ENCODE measurements at regions not wholly inside any gene's neighbourhood (a gene's known extent, or its start where the extent isn't known, plus 50 kb on each side); places are given as distances from the start of the nearest gene placed in this dataset.

GRCh38 chr17:72446525-72447250, 325.9 kb downstream of the SOX9 start:
- Histone ChIP-seq H3K27ac (peak overlapping the region; percentile 85 to 90), H3K4me2 (peak overlapping the region; percentile 81), H3K4me3 (peak overlapping the region; percentile 10; the same call in 2 of the 3 replicates), H3K4me1 (peaks cover 70% of the 10 kb centered on the region), H3K9me3 (no peaks in the 10 kb centered on the region)
- peak; percentile 96 for FAIRE-seq
- 2% methylated on average over 17 of the region's 17 CpGs for WGBS (ENCODE audit: missing lambda C conversion rate)
- POLR2A ChIA-PET: interaction anchor here (1.6 kb wide), 1 partner anchor 326 kb away, joined by 4 read pairs; the partner anchor contains the start of gene SOX9
- CTCF ChIA-PET: interaction anchor here (0.8 to 1.9 kb wide), 3 partner anchors 18 to 1680 kb away, joined by 3 to 6 read pairs (median 4); no protein-coding TSS in a partner anchor
- peak; percentile 83 to 98 for DNase-seq (ENCODE audit: low read depth in 1 of 2, low spot score in 1 of 2)
- ATAC-seq: peak; percentile 81 to 87
- TF ChIP-seq CBX2 (IDR thresholded peaks at IDR 0.05; ENCODE audit: borderline replicate concordance, low read depth) (no peak), NPAS2 (CRISPR knock-in tag; IDR thresholded peaks at IDR 0.05; ENCODE audit: borderline replicate concordance) (no peak), FOXS1 (CRISPR knock-in tag; IDR thresholded peaks at IDR 0.05) (peak; percentile 7; the same call in 1 of the 2 replicates), NFE2L2 (conservative IDR thresholded peaks at IDR 0.05; ENCODE audit: low read length) (no peak), RCOR1 (IDR thresholded peaks at IDR 0.05; ENCODE audit: low read depth, low read length) (no peak), HDAC2 (IDR thresholded peaks at IDR 0.05) (no peak), MYC (IDR thresholded peaks at IDR 0.05; ENCODE audit: borderline replicate concordance, low read length) (peak; percentile 69; the same call in 1 of the 2 replicates), SREBF2 (IDR thresholded peaks at IDR 0.05) (no peak), TP53 (CRISPR knock-in tag; IDR thresholded peaks at IDR 0.05) (0 out of 2 replicates have a peak, but pooled peaks have one; percentile 26), FOSL2 (IDR thresholded peaks at IDR 0.05) (no peak), FOSL2 (CRISPR knock-in tag; IDR thresholded peaks at IDR 0.05) (peak; percentile 28; the same call in 1 of the 2 replicates), CHD4 (IDR thresholded peaks at IDR 0.05; ENCODE audit: borderline replicate concordance) (no peak), EHMT2 (IDR thresholded peaks at IDR 0.05; ENCODE audit: low read depth) (no peak), ATOH8 (CRISPR knock-in tag; IDR thresholded peaks at IDR 0.05; ENCODE audit: low read depth) (no peak), CTCF (IDR thresholded peaks at IDR 0.05) (no peak), POLR2A (IDR thresholded peaks at IDR 0.05; ENCODE audit: low read length) (no peak), RAD21 (conservative IDR thresholded peaks at IDR 0.05 in 1 of 2, IDR thresholded peaks at IDR 0.05 in 1 of 2) (peak; percentile 3 to 51; a peak in 4 of 5 replicates), BHLHE40 (IDR thresholded peaks at IDR 0.05; ENCODE audit: low read depth, low read length) (no peak), TFCP2L1 (CRISPR knock-in tag; IDR thresholded peaks at IDR 0.05) (no peak), ZNF302 (CRISPR knock-in tag; IDR thresholded peaks at IDR 0.05) (no peak), ZC3H11A (IDR thresholded peaks at IDR 0.05) (no peak), MAZ (IDR thresholded peaks at IDR 0.05; ENCODE audit: borderline replicate concordance, low read depth, low read length) (no peak), HOXB5 (CRISPR knock-in tag; IDR thresholded peaks at IDR 0.05) (0 out of 2 replicates have a peak, but pooled peaks have one; percentile 42), RNF2 (IDR thresholded peaks at IDR 0.05; ENCODE audit: borderline replicate concordance, low read depth) (no peak), EP300 (IDR thresholded peaks at IDR 0.05) (peak; percentile 83 to 90), CBX8 (IDR thresholded peaks at IDR 0.05) (no peak), ZFP36 (IDR thresholded peaks at IDR 0.05; ENCODE audit: borderline replicate concordance, partially characterized antibody) (no peak), CEBPB (IDR thresholded peaks at IDR 0.05) (peak in 1 of 2 experiments; percentile 66; a peak in 1 of 4 replicates), E2F6 (IDR thresholded peaks at IDR 0.05; ENCODE audit: borderline replicate concordance, low read depth) (no peak), EHF (CRISPR knock-in tag; IDR thresholded peaks at IDR 0.05) (peak; percentile 74)
- TF ChIP-seq, protein P1, sequence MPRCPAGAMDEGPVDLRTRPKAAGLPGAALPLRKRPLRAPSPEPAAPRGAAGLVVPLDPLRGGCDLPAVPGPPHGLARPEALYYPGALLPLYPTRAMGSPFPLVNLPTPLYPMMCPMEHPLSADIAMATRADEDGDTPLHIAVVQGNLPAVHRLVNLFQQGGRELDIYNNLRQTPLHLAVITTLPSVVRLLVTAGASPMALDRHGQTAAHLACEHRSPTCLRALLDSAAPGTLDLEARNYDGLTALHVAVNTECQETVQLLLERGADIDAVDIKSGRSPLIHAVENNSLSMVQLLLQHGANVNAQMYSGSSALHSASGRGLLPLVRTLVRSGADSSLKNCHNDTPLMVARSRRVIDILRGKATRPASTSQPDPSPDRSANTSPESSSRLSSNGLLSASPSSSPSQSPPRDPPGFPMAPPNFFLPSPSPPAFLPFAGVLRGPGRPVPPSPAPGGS (IDR thresholded peaks at IDR 0.05): peak; percentile 79; the same call in 2 of the 3 replicates
- TF ChIP-seq, protein P2, sequence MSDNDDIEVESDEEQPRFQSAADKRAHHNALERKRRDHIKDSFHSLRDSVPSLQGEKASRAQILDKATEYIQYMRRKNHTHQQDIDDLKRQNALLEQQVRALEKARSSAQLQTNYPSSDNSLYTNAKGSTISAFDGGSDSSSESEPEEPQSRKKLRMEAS (IDR thresholded peaks at IDR 0.05): 0 out of 2 replicates have a peak, but pooled peaks have one; percentile 31
- TF ChIP-seq, protein P3, sequence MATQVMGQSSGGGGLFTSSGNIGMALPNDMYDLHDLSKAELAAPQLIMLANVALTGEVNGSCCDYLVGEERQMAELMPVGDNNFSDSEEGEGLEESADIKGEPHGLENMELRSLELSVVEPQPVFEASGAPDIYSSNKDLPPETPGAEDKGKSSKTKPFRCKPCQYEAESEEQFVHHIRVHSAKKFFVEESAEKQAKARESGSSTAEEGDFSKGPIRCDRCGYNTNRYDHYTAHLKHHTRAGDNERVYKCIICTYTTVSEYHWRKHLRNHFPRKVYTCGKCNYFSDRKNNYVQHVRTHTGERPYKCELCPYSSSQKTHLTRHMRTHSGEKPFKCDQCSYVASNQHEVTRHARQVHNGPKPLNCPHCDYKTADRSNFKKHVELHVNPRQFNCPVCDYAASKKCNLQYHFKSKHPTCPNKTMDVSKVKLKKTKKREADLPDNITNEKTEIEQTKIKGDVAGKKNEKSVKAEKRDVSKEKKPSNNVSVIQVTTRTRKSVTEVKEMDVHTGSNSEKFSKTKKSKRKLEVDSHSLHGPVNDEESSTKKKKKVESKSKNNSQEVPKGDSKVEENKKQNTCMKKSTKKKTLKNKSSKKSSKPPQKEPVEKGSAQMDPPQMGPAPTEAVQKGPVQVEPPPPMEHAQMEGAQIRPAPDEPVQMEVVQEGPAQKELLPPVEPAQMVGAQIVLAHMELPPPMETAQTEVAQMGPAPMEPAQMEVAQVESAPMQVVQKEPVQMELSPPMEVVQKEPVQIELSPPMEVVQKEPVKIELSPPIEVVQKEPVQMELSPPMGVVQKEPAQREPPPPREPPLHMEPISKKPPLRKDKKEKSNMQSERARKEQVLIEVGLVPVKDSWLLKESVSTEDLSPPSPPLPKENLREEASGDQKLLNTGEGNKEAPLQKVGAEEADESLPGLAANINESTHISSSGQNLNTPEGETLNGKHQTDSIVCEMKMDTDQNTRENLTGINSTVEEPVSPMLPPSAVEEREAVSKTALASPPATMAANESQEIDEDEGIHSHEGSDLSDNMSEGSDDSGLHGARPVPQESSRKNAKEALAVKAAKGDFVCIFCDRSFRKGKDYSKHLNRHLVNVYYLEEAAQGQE (IDR thresholded peaks at IDR 0.05): no peak
